GM18868 (cell line): ENCODE measurements at regions not wholly inside any gene's neighbourhood (a gene's known extent, or its start where the extent isn't known, plus 50 kb on each side); places are given as distances from the start of the nearest gene placed in this dataset.
"Not testable (repeated sequence)": the region's sequence is repeated elsewhere in the genome, so short reads cannot be mapped to it uniquely, and the experiment has no call there.

Source experiments
- ATAC-seq: cut with Tn5 transposase; IDR thresholded peaks from one replicate; pipeline ENCODE4 v1.9.1; 2021; ENCODE audit warnings: mild to moderate bottlenecking, moderate library complexity; ENCODE audit not compliant: unreplicated experiment

DNA sequence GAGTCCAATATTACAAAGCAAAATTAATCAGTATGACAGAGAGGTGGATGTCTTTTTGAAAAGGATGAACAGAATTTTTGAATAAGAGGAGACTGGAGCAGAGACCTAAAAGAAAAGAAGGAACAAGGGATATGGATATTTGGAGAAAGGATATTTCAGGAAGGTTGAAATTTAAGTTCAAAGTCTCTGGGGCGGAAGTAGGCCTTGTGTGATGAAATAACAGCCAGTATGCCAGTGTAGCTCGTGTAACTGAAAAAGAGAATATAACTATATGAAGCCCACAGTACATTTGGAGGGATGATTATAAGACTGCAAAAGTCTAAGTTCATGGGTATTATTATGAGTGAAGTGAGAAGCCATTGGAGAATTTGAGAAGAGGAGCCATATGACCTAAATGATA is 766.7 kb downstream of the GBE1 start:
- ATAC-seq, result no peak

DNA sequence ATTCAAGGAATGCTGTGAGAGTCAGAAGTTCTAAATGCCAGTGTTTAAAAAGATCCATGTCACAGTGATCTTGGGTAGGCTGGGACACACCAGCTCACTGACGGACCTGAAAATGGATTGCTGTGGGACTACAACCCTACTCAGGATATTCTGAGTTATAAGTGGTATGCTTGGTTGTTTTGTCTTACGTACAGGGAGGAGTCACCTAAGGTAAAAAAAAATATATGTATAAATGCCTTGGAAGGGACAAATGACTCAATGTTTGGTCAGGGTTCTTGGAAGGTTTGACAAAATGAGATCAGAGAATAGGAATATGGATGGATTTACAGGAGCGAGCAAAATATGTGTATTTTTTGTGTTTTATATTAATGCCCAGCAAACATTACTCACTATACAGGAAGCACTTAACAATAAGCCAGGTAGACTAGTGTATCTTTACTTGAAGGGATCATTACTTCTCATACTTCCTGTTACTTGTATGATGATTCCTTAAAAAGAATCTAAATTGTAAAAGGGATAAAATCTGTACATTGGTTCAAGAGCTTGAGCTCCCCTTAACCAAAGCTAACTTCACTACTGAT is 767.3 kb downstream of the GBE1 start:
- no peak for ATAC-seq

DNA sequence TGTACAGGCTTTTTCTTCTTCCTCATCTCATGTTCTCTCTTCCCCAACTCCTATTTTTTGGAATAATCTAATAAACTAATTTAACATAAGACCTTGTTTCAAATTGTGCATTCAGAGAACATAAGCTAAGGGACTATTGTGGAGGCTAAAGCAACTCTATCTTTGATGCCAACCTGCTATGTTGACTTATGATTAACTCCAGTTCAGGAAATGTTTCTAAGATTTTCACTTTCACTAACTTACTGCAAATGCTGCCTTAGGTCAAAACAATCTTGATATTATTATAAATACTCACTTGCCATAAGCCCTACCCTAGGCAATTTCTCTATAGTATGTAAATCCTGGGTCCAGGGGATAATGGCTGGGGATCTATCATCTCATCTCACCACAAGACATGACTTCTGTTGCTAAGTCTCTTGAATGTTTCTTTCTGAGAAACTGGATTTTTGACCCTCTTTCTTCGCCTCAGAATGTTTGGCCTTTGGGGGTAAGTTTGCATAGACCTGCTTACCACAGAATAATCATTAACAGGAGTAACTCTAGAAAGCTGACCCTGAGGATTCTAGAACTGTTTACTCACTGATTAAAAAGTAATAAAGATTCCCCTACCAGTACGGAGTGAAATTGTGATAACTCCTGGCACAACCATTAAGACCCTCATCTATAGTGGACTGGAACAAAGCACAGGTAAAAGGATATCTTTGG is 768.1 kb downstream of the GBE1 start:
- no peak for ATAC-seq

DNA sequence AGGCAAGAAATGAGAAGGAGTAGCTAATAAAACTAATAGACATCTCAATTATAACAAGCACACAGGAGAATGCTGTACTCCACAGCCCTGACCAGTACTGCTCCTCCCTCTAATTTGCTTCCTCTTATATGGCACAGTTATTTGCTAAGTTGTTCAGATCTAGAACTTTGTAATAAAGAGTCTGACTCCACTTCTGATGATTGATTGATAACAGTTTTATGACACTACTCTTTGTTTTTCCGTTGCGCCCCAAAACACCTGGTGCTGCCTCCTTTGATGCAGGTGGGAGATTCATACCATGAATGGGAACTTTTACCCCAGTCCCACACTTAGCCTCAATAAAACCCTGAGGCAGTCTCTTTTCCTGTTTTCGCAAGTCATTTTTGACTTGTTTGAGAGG is 777.7 kb downstream of the GBE1 start:
- ATAC-seq, result no peak

DNA sequence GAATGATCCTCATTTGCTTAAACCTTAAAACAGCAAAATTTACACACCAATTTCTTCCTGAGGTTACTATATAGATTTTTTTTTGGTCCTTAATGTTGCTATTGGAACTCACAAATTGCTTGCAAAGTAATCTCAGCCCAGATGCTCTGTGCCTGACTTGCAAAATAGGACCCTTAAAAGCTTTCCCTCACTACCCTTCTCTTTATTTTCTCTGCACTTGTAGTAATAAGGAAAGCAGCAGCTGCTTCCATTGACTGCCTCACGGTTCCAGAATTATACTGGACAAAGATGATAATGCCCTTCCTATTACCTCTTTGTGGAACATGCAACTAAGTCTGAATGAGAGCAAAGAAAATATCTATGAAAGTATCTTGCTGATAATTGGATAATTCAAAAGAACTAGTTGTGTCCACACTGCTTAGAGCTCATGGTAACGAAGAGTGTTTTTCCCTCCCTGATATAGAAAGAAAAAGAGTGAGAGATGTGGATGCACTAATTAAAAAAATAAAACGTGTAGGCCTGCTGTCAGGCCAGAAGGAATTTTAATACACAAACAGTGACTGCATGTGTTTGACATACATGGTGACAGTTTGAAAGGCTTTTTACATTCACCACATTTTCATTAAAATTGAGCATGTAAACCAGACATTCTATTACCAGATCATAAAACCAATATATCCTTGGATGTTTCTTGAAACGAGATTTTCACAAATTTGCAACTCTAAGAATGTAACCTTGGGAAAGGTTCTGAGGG is 783.1 kb downstream of the GBE1 start:
- ATAC-seq, result no peak

DNA sequence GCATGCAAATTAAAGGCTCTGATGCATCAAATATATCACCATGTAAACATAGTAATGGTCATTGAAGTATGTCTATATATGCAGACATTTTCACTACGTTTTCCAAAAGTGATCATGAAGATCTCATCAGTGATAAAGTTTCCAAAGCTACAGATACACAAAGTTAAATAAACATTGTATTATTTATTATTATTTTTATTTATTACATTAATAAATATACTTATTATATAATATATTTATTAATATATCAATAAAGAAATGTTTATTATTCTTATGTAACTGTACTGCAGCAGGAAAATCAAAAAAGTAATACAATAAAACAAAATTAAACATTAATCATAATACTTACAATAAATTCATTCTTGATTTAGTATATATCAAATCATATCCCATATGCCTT is 791.2 kb downstream of the GBE1 start:
- no peak for ATAC-seq

DNA sequence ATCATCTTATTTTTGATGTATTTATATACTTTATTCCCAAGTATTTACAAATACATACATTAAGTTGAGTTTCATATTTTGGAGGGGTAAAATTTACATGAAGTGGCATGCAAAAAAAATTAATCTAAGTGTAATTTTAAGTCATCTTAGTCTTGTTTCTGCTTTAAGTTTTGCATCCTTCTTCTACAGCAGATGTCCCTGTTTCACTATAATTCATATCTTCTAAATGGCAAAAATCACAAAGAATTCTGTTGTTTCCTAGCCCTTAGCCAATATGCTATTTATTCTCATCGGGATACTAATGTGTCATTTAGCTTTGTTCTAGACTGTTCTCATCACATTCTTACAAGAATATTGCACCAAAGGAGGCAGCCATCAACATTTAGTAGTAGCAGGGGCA is 831.9 kb downstream of the GBE1 start:
- ATAC-seq, result no peak

DNA sequence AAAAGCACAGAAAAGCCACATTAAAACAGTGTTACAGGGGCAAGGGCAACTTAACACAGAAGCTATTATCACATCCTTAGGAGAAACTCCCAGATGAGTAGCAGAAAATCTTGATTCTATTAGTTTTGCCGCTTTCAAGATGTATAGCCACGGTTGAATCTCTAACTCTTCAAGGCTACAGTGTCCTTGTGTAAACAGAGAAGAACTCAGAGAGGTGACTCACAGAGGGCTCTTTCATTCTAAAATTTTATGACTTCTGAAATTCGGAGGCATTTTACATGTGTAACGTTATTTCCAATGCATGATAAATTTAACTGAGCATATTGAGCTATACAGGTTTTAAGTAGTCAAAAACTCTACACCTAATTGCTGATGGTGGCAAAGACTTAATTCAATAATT is 846.6 kb downstream of the GBE1 start:
- ATAC-seq, result no peak

DNA sequence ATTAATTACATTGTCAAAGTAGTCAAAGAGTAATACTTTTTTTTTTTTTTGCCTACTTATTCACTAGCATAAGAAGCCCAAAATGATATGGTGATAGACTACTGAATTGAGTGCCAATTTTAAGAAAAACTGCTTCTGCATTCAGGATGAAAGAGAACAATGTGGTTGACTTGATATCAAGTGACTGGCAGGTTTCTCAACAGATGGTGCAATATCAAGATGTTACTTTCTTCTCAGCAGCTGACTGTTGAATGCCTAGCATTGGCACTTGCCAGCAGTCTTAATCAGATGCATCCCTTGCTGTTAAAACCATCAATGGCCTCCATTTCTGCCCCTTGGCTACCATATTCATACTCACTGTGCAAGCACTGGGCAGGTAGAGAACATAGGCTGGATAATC is 863.2 kb downstream of the GBE1 start:
- no peak for ATAC-seq

DNA sequence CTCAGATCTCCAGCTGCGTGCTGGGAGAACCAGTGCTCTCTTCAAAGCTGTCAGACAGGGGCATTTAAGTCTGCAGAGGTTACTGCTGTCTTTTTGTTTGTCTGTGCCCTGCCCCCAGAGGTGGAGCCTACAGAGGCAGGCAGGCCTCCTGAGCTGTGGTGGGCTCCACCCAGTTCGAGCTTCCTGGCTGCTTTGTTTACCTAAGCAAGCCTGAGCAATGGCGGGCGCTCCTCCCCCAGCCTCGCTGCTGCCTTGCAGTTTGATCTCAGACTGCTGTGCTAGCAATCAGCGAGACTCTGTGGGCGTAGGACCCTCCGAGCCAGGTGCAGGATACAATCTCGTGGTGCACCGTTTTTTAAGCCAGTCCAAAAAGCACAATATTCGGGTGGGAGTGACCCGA is 864.4 kb downstream of the GBE1 start:
- ATAC-seq, result not testable (repeated sequence)

DNA sequence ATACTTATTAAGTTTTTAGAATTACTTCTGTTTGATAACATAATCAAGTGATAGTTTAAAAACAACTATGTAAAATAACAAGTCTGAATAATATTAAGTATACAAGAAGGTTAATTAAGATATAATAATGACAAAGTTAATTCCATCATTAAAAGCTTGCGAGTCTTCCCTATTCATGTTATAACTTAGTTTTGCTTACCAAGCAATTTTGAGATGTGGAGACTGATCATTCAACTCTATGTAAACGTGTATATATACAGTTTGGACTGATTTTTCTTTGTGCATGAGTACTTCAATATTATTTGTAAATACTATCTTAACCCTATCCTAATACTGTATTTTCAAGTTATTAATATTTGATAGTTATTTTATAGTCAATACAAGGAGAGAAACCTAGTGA is 870.9 kb downstream of the GBE1 start:
- ATAC-seq, result no peak

DNA sequence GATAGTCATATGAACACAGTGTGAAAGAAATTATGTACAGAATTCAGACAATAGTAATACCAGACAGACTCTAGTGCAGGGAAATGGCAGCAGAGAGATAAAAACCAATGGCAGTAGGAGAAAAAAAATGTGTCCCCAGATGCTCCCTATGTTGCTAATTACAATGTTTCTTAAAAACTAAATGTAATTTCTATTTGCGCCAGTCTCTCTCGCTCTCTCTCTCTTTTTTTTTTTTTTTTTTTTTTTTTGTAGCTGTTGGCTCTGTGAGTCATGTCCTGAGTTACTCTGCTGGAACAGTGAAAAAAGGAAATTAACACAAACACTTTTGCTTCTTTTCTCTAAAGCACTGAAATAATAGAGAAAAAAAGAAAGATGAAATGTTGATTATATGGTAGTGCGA is 871.9 kb downstream of the GBE1 start:
- ATAC-seq, result no peak

DNA sequence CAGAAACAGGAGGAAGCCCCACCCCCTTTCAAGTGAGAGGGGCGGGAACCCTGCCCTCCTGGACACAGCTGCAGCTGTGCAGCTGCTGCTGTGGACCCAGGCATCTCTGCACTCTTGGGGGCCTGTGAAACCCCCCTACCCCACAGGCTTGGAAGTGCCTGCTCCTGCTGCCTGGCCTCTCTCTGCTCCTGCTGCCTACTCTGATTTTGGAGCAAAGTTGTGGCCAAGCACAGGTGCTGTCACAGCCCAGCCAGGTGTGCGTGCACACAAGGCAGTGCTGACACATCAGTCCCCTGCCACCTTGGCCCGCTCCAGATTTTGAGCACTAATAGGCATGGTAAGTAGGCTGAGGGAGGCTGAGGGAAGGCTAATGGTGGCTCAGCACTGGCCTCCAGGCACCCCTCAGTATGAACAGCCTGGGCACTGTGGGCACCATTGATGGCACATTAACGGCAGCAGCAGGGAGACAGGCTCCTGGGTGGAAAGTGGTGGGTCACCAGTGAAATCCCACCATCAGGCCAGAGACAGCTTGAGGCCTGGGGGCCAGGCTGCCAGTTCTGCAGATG is 890.9 kb downstream of the GBE1 start:
- ATAC-seq, result no peak

DNA sequence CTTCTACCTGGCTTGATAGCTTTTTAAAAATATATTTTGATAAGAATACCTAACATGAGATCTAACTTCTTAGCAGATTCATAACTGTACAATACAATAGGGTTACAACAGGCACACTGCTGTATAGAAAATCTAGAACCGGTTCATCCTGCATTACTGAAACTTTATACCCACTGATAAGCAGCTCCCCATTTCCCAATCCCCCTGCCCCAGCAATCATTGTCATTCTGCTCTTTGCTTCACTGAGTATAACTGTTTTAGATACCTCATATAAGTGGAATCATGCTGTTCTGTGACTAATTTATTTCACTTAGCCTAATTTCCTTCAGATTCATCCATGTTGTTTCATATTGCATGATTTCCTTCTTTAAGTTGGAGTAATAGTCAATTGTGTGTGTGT is 906.0 kb downstream of the GBE1 start:
- ATAC-seq, result no peak

DNA sequence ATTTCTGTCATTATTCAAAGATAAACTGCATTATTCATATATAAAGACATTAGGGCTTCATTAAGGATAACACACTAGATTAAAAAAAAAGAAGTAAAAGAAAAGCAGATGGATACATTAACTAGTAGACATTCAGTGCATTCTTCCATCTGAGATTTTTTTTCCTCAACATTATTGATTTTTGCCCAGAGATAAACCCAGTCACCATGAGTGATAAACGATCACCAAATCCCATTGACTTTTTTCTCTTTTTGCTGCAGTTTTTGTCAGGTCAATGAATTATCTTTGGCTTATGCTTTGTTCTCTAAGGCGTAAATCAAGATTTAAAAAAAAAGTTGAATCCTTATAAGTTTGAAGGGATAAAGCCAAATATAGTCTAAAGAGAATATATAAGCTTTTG is 925.0 kb downstream of the GBE1 start:
- ATAC-seq, result no peak

DNA sequence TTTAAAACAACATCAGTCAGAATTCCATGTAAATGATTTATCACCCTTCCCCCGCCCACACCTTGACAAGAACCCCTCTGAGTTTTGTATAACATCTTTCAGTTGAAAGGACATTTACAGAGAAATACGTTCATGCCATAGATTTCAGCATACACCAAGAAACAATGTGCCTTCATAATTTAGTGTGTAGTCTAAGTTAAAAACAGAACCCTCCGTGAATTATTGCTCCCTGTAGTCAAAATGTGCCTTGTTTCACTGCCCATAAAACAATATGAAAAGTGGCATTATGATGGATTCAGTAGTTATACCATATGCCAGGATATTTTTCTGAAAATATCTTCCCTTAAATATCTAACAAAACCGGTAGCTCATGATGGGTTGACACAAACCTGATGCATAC is 953.9 kb downstream of the GBE1 start:
- ATAC-seq, result no peak

DNA sequence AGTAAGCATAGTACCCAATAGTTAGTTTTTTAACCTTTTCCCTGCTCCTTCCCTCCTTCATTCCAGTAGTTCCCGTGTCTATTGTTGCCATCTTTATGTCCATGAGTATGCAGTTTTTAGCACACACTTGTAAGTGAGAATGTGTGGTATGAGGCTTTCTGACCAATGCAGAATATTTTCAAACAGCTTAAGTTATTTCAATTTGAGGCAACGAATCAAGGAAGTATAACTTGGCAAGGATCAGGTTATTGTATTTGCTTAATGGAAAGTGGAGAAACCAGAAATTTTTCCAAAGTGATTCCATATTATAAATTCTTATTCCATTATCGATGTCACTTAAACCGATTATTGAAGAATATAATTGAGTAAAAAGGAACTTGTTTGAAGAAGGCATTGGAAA is 954.8 kb downstream of the GBE1 start:
- ATAC-seq, result no peak

DNA sequence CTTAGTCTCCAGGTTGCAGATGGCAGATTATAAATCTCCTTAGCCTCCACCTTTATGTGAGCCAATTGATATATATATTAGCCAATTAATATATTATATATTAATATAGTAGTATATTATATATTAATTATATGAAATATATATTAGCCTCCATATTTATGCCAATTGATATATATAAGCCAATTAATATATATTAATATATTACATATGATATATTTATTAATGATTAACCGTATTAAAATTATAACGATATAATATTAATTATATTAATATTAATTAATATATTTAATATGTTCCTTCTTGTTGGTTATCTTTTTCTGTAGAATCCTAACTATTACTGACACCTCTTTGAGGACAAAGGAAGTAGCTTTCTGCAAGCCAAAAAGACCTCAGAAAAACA is 972.5 kb downstream of the GBE1 start:
- no peak for ATAC-seq

DNA sequence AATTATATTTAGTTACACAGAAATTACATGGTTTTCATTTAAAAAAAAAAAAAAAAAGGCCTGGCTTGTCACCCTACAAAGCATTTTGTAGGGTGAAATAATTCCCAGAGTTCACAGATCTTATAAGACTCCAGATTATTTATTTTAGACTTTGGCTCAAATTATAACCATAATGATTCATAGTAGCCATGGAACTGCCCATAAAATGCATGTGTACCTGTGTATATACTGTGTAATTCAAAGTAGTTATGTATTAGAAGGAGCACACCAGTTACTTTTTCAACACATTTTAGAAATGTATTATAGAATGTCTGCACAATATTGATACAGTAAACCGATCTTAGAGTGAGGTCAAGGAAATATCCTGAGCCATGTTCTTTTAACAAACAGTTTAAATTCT is 975.6 kb downstream of the GBE1 start:
- no peak for ATAC-seq

DNA sequence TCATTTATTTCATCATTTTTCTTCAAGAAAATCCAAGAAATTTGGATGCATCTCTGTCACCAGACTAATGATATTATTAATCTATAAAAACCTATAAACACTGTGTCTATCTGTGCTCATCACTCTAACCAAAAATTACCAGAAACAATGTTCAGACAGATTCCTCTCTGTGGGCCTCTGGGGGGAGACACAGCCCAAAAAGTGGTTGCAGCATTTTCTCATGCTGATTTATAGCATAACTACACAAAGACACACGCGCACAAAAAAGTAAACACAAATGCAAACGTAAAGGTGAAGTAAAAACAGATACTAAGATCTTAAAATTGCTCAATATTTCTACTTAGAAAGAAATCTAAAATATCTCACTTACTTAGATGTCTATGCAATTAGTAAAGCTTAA is 976.0 kb downstream of the GBE1 start:
- ATAC-seq, result no peak

DNA sequence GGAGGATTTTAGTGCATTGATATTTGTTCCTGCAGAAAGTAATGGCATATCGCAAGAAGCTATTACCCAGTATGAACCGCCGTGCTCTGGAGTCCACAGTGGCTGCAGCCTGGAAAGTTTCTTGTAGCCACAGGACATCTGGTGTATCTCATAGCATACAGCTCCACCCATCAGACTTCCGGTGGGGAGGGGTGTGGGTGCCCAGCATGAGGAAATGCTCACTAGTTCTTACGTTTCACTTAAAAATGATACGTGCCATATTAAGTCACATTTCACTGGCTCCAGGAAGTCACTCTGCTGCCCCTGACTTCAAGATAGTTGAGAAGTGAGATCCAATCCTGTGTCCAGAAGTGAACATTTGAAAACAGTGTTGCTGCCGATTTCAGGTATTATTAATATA is 990.4 kb downstream of the GBE1 start:
- ATAC-seq, result no peak
